HG02571 (cell line): ENCODE measurements at regions not wholly inside any gene's neighbourhood (a gene's known extent, or its start where the extent isn't known, plus 50 kb on each side); places are given as distances from the start of the nearest gene placed in this dataset.

Source experiments
- ATAC-seq: cut with Tn5 transposase; IDR thresholded peaks from one replicate; pipeline ENCODE4 v1.9.1; 2021; ENCODE audit warnings: mild to moderate bottlenecking, moderate library complexity; ENCODE audit not compliant: unreplicated experiment

DNA sequence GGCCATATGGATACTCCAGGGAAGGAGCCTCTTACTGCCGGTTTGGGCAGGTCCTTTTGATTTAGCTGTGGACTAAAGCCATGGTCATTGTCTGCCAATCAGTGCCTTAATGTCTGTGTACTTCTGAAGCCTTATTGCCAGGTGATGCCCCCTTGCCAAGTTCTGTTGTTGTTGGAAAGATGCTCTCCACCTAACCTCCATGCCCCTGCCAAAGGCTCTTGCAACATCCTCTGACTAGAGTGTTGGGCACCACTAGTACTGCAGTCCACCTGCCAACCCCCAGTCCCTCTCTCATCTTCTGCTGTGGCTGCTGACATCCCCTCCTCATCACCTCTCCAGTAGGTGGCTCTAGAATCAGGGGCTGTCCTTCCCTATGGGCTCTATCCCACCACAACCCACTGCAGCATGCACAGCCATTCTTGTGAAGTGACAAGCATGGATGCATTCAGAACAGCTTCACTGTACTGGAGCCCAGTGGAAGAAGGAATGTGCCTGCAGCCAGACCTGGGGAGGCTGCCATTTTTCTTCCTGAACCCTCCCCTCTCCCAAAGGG lies 375.3 kb upstream of the CDH5 start:
- no peak for ATAC-seq

DNA sequence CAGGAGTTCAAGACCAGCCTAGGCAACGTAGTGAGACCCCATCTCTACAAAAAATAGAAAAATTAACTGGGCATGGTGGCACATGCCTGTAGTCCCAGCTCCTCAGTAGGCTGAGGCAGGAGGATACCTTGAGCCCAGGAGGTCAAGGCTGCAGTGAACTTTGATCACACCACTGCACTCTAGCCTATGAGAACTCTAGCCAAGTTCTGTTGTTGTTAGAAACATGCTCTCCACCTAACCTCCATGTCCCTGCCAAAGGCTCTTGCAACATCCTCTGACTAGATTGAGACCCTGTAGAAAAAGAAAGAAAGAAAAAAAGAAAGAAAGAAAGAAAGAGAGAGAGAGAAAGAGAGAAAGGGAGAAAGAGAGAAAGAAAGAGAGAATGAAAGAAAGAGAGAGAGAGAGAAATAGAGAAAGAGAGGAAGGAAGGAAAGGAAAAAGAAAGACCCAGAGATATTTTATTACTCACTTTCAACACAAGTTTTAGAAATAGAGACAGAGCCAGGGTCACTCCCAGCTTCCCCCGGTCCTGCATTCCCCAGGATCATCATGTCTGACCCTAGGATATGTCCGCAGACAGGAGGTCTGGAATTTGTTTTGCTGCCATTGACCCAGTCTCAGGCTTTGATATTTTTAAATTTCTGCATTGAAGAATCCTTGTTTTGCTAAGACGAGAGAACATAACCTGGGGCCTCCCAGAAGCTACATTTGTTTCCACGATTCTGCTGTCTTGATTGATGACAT lies 376.5 kb upstream of the CDH5 start:
- no peak for ATAC-seq

DNA sequence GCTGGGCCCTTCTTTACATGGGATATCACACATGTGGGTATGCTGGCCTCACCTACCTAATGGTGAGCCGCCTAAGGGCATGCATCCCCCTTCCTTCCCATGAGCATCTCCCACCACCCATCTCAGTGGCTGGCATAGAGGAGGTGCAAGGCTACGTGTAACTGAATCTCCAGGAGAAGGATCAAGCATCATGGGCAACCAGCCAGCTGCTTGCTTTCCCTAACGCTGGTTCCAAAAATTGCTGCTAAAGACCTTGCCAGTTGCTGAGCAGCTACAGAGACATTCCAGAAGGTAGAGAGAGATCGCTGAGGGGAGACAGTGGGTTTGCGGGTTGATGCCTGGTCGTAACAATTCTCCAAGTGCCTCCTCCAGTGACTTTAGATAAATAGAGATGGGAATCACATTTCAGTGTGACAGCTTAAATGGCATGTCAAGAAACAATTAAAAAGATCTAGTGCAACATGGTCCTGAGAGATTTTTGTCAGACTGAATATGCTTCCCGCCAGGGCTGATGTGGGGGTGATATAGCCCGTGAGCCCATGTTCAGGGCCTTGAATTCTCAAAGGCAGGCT lies 378.4 kb upstream of the CDH5 start:
- ATAC-seq = no peak

DNA sequence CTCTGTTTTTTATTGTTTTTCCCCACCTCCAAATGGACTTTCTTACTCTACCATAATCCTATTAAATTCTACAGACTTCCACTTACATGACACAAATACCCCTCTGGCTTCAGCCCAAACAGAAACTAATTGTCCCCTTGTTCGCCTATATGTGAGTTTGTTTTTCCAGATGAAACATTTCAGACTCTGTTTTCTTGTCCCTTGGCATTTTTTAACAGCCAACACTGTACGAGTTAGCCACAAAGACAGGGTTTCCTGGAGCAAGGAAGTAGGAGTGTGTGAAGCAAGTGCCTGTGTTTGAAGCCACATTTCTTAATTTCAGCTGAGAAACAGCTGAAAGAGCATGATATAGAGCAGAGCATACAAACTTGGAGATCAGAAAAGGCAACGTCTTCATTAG lies 382.2 kb upstream of the CDH5 start:
- ATAC-seq = no peak

DNA sequence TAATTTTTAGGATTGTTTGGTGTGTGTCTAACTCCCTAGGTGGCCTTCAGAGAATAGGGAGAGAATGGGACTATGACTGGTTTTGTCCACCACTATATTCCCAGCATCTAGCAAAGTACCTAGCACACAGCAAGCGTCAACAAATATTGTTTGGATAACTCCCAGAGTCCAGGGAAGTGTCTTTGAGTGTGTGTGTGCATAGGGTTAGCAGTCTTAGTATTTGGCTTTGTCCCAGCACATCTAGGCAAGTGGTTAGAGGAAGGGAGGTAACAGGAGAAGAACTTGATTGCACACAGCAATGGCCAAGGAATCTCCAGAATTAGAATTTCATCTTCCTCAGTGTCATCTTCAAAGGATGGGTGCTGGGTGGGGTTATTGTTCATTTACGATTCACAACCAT lies 385.4 kb upstream of the CDH5 start:
- no peak for ATAC-seq

DNA sequence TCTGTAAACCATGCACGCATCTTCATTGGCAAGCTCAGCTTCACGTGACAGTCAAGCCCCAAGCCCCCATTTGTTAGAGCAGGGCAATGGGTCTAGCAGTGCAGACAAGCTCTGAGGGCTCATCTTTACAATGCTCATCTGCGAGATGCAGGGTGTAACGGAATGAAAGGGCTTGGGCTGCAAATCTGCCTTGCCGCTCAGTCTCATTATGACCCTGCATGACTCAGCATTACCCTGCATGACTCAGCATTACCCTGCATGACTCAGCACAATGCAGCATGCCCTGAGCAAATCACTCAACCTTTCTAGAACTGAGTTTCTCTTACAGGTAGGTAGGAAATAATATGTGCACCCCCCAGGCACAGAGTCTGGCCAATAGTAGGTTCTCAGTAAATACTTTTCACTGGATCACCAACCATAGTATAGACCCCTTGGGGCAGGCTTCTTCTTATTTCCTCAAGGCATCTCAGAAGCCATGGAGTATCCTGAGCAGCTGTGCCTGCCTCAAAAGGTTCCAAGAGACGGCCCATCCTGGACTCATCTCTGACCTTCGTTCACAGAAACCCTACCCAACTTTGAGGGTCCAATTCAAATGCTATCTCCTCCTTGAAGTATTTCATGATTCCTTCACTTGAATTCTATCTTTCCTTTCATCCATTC lies 391.3 kb upstream of the CDH5 start:
- no peak for ATAC-seq

GRCh38 chr16:65967376-65967775 lies 399.1 kb upstream of the CDH5 start:
- ATAC-seq = no peak

DNA sequence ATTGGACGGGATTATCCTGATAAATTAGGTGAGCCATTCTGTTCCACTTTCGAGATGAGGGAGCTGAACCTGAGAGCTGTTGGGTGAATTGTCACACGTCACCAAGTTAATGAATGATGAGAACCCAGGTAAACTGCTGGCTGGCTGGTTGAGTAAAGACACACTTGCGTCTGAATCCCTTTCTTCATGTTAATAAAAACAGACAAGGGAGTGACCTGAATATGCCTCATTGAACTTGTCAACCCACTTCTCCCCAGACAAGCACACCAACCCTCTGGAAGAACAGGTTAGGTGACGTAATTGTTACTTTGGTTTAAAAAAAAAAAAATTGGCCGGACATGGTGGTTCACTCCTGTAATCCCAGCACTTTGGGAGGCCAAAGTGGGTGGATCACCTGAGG lies 400.9 kb upstream of the CDH5 start:
- ATAC-seq = no peak

GRCh38 chr16:65964752-65965151 lies 401.7 kb upstream of the CDH5 start:
- ATAC-seq = no peak

DNA sequence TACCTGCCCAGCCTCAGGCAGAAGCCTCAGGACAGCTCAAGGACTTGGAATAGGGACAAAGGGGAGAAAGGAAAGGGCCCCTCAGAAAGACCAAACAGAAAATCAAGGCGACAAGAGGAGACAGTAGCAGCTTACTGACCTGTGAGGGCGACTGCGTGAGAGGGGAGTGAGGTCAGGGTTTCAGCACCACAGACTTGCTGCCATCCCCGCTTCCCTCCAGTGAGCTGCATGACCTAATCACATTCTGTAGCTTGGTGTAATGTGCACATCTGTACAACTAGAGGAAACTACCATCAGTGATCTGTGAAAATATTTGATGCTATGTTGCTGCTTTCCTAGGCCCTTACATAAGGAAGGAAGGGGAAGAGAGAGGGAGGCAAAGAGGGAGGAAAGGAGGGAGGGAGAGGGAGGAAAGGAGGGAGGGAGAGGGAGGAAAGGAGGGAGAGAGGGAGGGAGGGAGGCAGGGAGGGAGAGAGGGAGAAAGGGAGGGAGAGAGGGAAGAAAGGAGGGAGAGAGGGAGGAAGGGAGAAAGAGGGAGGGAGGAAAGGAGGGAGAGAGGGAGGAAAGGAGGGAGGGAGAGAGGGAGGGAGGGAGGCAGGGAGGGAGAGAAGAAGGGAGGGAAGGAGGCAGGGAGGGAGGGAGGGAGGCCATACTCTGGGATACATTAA lies 404.9 kb upstream of the CDH5 start:
- no peak for ATAC-seq

GRCh38 chr16:65959983-65960382 lies 406.5 kb upstream of the CDH5 start:
- ATAC-seq = no peak

DNA sequence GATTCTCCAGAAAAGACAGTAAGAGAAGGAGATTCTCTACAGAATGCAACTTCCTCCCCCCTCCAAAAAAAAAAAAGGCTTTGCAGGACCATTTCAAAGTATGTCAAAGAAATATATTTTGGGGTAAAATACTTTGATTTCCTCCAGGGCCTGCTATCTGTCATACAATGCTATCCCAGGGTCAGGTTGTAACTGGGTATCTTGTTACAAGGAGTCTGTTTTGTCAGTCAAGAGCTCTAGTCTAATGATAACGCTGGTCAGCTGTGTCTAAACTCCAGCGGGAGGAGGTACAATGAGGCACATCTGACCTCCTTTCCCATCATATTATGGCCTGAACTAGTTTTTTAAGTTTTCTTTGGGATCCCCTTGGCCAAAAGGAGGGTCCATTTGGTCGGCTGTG lies 408.4 kb upstream of the CDH5 start:
- no peak for ATAC-seq

GRCh38 chr16:65956100-65956499 lies 410.4 kb upstream of the CDH5 start:
- no peak for ATAC-seq

DNA sequence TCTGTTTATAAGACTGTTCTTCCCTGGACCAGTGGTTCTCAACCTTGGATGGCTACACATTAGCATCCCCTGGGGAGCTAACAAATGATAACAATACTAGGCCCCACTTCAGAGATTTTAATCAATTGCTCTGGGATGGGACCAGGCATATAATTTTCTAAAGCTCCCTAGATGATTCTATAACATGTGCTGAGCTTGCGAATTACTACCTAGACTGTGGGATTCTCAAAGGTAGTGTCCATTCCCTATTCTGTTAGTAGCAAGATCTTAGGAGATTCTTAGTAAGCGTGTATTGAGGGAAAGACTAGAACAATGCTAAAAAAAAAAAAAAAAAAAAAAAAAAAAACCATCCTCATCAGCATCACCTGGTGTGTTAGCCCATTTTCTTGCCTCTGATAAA lies 412.0 kb upstream of the CDH5 start:
- no peak for ATAC-seq

DNA sequence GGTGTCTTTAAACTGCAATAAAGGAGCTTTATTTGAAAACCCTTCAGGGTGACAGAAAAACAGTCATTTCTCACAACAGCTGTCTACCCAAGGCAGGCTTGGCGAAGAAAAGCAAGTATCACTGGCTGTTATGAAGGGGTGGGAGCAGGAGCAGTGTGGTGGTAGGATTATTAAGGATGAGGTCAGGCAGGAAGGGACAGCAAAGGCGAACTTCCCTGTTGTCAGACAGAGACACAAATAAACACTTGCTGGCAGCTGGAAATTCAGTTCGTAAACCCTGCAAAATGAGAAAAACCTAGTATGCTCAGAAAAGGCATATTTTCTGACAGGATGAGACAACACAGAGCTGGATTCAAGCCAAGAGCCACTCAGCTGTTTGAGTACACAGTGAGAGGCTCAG lies 416.3 kb upstream of the CDH5 start:
- ATAC-seq = no peak

DNA sequence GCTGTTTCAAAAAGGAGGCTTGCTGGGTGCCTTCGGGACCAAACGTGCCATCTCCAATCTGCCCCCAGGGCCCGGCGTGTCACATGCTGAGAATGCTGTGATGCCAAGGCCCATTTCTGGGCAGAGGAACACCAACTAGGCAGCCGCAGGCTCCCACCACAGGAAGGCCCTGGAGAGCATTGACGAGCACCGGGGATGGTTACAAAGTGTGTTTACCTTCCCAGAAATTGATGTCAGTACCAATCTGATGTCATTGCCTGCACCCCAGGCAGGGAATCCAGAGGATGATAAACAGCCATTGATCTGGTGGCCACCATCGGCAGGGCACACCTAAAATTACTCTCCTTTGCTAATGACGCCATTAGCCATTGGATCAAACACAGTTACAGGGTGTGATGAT lies 418.1 kb upstream of the CDH5 start:
- no peak for ATAC-seq

DNA sequence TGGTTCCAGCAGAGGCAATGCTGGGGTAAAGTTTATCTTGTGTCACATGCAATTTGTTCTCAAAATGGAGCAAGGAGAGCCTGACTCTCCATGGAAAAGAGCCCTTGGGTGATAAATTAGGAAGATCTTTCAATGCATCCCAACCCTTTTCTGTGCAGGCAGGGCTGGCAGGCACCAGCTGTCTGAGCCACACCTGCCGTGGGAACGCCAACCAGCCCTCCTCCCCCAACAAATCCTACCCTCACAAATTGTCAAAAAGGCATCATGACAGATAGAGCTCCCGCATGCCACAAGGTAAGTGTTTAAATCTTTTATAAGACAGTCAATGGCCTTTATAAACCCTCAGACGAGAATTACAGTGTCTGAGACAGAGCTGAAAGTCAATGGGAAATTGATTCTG lies 418.5 kb upstream of the CDH5 start:
- no peak for ATAC-seq

GRCh38 chr16:65945493-65945892 lies 421.0 kb upstream of the CDH5 start:
- ATAC-seq = no peak

GRCh38 chr16:65944361-65944760 lies 422.1 kb upstream of the CDH5 start:
- ATAC-seq = no peak

DNA sequence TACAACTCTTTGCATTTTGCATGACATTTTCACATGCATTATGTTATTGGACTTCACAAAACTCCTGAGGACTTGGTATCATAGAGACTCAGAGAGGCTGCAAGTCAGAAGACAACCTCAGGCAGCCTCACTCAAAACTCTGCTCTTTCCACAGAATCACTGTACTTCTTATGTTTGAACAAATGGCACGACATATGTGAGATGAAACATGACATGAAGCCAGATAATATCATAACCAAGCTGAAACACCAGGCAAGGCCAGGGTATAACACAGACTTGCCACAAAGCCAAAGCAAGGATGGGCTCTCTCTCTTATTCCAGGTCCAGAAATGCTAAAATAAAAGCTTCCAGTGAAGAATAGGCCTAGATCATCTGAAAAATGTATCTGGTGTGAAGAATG lies 425.8 kb upstream of the CDH5 start:
- ATAC-seq = no peak

GRCh38 chr16:65938083-65938482 lies 428.4 kb upstream of the CDH5 start:
- no peak for ATAC-seq

DNA sequence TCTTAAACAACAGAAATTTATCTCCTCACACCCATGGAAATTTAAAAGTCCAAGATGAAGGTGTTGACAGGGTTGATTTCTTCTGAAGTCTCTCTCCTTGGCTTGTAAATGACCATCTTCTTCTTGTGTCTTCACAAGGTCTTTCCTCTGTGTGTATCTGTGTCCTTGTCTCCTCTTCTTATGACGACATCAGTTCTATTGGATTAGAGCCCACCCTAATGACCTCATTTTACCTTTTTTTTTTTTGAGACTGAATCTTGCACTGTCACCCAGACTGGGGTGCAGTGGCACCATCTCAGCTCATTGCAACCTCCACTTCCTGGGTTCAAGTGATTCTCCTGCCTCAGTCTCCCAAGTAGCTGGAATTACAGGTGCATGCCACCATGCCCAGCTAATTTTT lies 429.0 kb upstream of the CDH5 start:
- no peak for ATAC-seq
